ENCODE measurements at regions not wholly inside any gene's neighbourhood (a gene's known extent, or its start where the extent isn't known, plus 50 kb on each side); places are given as distances from the start of the nearest gene placed in this dataset.

GRCh38 chr5:15074651-15075050, 203.1 kb upstream of the ANKH start (continued):
- TF ChIP-seq EZH2 (IDR thresholded peaks at IDR 0.05; ENCODE audit: low read depth, low read length, severe bottlenecking) (no peak), SP2 (IDR thresholded peaks at IDR 0.05; ENCODE audit: low read length) (no peak)

All from H1 (cell line).